ENCODE measurements at regions not wholly inside any gene's neighbourhood (a gene's known extent, or its start where the extent isn't known, plus 50 kb on each side); places are given as distances from the start of the nearest gene placed in this dataset.
"Not testable (repeated sequence)": the region's sequence is repeated elsewhere in the genome, so short reads cannot be mapped to it uniquely, and the experiment has no call there.

DNA sequence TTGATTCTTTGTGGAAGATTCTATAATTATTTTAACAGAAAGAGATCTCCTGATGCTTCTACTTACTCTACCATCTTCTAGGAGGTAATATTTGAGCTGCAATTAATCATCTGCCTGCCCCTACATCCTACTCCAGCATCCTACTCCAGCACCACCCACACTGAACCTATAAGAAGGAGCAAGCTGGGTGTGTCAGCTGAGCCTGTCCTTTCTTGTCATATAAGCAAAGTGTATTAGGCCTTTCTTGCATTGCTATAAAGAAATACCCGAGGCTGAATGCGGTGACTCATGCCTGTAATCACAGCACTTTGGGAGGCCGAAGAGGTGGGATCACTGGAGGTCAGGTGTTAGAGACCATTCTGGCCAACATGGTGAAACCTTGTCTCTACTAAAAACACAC, 84.2 kb upstream of the ARG1 start:
- DNase-seq (ENCODE audit: insufficient read length, low spot score) (no peak), FAIRE-seq (no peak)
- TF ChIP-seq, protein P1, sequence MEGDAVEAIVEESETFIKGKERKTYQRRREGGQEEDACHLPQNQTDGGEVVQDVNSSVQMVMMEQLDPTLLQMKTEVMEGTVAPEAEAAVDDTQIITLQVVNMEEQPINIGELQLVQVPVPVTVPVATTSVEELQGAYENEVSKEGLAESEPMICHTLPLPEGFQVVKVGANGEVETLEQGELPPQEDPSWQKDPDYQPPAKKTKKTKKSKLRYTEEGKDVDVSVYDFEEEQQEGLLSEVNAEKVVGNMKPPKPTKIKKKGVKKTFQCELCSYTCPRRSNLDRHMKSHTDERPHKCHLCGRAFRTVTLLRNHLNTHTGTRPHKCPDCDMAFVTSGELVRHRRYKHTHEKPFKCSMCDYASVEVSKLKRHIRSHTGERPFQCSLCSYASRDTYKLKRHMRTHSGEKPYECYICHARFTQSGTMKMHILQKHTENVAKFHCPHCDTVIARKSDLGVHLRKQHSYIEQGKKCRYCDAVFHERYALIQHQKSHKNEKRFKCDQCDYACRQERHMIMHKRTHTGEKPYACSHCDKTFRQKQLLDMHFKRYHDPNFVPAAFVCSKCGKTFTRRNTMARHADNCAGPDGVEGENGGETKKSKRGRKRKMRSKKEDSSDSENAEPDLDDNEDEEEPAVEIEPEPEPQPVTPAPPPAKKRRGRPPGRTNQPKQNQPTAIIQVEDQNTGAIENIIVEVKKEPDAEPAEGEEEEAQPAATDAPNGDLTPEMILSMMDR (IDR thresholded peaks at IDR 0.05; ENCODE audit: insufficient read depth, missing control alignments) = no peak

DNA sequence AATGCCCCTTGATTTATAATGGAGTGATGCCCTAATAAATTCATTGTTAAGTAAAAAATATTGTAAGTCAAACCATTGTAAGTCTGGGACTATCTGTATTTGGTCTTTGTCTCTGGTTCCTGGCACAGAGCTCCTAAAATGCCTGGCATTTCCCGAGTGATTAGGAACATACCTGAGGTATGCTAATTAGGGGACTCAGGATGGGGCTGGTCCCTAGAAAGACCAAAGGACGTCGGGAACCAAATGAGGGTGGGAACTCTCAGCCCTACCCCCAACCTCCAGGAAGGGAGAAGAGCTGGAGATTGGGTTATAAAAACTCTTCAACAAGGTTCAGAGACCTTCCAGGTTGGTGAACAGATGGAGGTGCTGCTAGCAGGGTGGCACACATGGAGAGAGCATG, 82.6 kb upstream of the ARG1 start:
- DNase-seq (ENCODE audit: insufficient read length, low spot score) (no peak), FAIRE-seq (no peak)
- TF ChIP-seq, protein P1 (IDR thresholded peaks at IDR 0.05; ENCODE audit: insufficient read depth, missing control alignments) = no peak

DNA sequence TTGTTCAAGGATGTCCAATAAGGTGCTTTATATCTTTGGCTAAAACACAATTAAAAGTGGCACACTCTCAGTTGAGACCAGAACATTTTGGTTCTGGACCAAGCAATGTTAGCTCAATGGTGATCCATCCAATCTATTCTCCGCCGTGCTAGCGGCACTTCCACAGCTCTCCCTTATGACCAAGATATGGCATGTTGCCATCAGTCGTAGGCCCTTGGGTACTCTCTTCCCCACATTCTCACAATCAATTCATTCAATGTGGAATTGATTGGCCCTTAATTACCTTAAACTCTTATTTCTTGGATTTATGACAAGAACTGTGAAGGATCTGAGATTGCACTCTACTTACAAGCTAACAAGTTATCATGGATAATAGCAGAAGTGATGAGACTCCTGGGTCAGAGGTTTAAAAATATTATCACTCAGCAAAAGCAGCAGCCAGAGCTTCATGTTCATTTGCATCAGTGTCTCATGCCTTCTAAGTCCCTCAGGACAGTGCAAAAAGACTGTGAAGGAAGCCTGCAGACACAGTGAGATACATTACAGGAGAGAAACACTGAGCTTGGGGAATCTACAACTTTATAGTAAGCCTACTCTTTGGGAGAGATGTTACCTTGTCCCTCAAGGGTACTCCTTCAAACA, 80.0 kb upstream of the ARG1 start:
- FAIRE-seq = no peak
- DNase-seq (ENCODE audit: insufficient read length, low spot score) = no peak
- TF ChIP-seq, protein P1 (IDR thresholded peaks at IDR 0.05; ENCODE audit: insufficient read depth, missing control alignments) = no peak

DNA sequence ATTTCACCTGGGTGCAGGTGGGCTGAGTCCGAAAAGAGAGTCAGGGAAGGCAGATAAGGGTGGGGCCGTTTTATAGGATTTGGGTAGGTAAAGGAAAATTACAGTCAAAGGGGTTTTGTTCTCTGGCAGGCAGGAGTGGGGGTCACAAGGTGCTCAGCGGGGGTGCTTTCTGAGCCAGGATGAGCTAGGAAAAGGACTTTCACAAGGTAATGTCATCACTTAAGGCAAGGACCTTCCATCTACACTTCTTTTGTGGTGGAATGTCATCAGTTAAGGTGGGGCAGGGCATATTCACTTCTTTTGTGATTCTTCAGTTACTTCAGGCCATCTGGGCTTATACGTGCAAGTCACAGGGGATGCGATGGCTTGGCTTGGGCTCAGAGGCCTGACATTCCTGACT, 68.6 kb upstream of the ARG1 start:
- DNase-seq (ENCODE audit: insufficient read length, low spot score); FAIRE-seq: not testable (repeated sequence)

DNA sequence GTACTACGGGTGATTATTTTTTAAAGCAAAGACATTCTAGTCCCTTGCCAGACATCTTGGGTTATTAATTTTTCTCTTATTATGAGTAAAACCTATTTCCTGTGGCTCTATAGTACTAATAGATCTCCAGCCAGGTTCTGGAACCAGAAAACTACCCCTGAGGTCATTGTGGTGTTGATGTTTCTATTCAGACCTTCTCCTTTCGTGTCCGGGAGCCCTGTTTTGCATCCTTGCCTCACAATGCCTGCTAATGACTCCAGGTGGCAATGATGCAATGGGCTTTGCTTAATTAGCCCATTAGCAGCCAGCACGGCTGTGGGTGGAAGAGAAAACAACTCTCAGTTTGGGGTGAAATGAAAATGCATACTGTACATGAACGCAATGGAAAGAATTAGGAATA, 62.9 kb upstream of the ARG1 start:
- TF ChIP-seq, protein P1 (IDR thresholded peaks at IDR 0.05; ENCODE audit: insufficient read depth, missing control alignments) = no peak
- no peak for DNase-seq (ENCODE audit: insufficient read length, low spot score)
- no peak for FAIRE-seq

DNA sequence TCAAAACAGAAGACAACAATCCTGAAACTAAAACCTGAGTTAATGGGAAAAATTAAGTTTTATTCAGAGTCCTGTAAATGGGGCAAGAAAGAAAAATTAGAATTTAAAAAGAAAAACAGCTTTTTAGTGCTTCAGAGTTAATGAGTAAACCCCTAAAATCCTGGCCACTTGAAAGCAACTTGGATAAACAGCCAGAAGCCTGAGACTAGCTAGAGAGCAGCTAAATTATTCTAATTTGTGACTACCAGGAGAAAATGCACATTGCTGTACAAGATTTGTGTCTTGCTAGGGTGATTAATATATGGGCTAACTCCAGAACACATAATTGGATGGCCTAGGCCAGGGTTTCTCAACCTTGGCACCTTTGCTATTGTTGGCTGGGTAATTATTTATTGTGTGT, 62.4 kb upstream of the ARG1 start:
- FAIRE-seq = no peak
- no peak for DNase-seq (ENCODE audit: insufficient read length, low spot score)
- TF ChIP-seq, protein P1 (IDR thresholded peaks at IDR 0.05; ENCODE audit: insufficient read depth, missing control alignments) = no peak

DNA sequence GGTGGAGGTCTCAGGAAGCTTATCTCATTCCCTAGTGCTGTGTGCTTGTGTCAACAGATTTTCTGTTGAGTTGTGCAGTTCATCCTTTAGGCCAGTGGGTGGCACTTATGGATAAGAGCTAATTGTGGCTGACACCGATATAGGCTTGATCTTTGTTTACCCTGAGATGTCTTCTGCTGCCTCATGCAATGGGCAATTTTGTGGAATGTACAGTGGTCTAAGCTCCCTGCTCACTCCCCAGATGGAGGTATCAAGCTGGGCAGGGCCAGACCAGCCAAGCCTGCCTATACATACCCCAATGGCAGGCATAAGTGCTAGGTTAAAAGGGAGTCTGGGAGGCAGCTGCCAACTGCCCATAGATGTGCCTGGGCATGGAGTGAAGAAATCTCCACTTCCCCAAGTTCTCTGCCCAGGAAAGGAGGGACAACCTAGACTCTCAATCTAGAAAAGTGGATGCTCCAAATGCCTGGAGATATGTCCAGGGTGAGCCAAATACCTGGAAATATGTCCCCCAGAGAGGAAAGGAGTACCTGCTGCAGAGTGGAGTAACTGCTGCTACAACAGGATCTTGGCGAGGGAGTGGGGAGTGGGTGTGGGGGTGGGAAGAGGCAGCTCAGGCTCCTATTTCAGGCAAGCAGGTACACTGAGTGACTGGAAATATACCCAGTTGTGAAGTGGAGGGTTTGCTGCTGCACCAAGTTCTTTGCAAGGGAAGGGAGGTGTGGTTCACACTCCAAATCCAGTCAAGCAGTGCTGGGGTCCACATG, 53.2 kb upstream of the ARG1 start:
- TF ChIP-seq, protein P1 (IDR thresholded peaks at IDR 0.05; ENCODE audit: insufficient read depth, missing control alignments) = peak; percentile 49
- DNase-seq (ENCODE audit: insufficient read length, low spot score) = no peak
- FAIRE-seq = no peak

All from D721Med (cell line).